GM12878 (cell line): ENCODE measurements at regions not wholly inside any gene's neighbourhood (a gene's known extent, or its start where the extent isn't known, plus 50 kb on each side); places are given as distances from the start of the nearest gene placed in this dataset.

Experiments used
- POLR2A ChIP-seq: IDR thresholded peaks from 2 replicates; pipeline ENCODE4 v1.6.1; 2011; ENCODE audit warnings: low read depth, mild to moderate bottlenecking, low read length
- SIN3A ChIP-seq: IDR thresholded peaks from 2 replicates; pipeline ENCODE4 v1.6.1; 2012; ENCODE audit warnings: low read depth, low read length, improper control_type of control experiment
- TF ChIP-seq, protein P1 (sequence below), 3 experiments: IDR thresholded peaks in 2 of 3; conservative IDR thresholded peaks in 1 of 3; 2 replicates each; pipeline ENCODE4 v1.5.1; 2011; ENCODE audit warnings: low read depth in 3 of 3, low read length in 3 of 3, mild to moderate bottlenecking in 3 of 3, control low read depth in 2 of 3, moderate library complexity in 2 of 3, inconsistent platforms in 1 of 3, mixed read lengths in 1 of 3; ENCODE audit not compliant: control insufficient read depth in 2 of 3, insufficient read depth in 1 of 3; ENCODE audit errors: extremely low read depth in 1 of 3

GRCh38 chr21:41628256-41628655 is 120.3 kb upstream of the TMPRSS2 start:
- TF ChIP-seq, protein P1, sequence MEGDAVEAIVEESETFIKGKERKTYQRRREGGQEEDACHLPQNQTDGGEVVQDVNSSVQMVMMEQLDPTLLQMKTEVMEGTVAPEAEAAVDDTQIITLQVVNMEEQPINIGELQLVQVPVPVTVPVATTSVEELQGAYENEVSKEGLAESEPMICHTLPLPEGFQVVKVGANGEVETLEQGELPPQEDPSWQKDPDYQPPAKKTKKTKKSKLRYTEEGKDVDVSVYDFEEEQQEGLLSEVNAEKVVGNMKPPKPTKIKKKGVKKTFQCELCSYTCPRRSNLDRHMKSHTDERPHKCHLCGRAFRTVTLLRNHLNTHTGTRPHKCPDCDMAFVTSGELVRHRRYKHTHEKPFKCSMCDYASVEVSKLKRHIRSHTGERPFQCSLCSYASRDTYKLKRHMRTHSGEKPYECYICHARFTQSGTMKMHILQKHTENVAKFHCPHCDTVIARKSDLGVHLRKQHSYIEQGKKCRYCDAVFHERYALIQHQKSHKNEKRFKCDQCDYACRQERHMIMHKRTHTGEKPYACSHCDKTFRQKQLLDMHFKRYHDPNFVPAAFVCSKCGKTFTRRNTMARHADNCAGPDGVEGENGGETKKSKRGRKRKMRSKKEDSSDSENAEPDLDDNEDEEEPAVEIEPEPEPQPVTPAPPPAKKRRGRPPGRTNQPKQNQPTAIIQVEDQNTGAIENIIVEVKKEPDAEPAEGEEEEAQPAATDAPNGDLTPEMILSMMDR (IDR thresholded peaks at IDR 0.05 in 2 of 3, conservative IDR thresholded peaks at IDR 0.05 in 1 of 3; ENCODE audit: control insufficient read depth in 2 of 3, extremely low read depth in 1 of 3, insufficient read depth in 1 of 3, low read depth in 3 of 3, low read length in 3 of 3) = no peak
- no peak for TF ChIP-seq SIN3A
- no peak for TF ChIP-seq POLR2A
